ENCODE measurements at regions not wholly inside any gene's neighbourhood (a gene's known extent, or its start where the extent isn't known, plus 50 kb on each side); places are given as distances from the start of the nearest gene placed in this dataset.

DNA sequence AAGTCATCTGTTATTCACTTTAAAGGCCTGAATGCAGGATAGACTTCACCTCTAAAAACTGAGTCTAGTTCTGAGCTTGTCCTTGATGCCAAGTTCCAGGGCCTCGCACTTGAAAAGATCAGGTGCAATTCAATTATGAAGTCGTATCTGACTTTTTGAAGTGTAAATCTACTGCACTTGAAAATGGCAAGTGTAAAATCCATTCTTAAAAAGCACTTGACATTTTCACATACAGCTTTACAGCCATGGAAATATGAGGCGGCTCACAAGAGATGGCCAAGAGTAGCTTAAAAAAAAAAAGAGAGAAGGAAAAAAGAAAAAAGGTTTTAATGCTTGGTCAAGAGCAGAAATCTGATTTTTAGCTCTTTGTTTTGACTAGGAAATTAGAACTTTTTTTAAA, 172.5 kb downstream of the GXYLT1 start:
- TF ChIP-seq, protein P1, sequence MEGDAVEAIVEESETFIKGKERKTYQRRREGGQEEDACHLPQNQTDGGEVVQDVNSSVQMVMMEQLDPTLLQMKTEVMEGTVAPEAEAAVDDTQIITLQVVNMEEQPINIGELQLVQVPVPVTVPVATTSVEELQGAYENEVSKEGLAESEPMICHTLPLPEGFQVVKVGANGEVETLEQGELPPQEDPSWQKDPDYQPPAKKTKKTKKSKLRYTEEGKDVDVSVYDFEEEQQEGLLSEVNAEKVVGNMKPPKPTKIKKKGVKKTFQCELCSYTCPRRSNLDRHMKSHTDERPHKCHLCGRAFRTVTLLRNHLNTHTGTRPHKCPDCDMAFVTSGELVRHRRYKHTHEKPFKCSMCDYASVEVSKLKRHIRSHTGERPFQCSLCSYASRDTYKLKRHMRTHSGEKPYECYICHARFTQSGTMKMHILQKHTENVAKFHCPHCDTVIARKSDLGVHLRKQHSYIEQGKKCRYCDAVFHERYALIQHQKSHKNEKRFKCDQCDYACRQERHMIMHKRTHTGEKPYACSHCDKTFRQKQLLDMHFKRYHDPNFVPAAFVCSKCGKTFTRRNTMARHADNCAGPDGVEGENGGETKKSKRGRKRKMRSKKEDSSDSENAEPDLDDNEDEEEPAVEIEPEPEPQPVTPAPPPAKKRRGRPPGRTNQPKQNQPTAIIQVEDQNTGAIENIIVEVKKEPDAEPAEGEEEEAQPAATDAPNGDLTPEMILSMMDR (conservative IDR thresholded peaks at IDR 0.05; ENCODE audit: low read depth, low read length): no peak
- TF ChIP-seq EZH2 (IDR thresholded peaks at IDR 0.05; ENCODE audit: low read length, unreplicated experiment): no peak

All from PC-3 (cell line).